GM18499 (cell line): ENCODE measurements at regions not wholly inside any gene's neighbourhood (a gene's known extent, or its start where the extent isn't known, plus 50 kb on each side); places are given as distances from the start of the nearest gene placed in this dataset.
"Not testable (repeated sequence)": the region's sequence is repeated elsewhere in the genome, so short reads cannot be mapped to it uniquely, and the experiment has no call there.

Source experiments
- ATAC-seq: cut with Tn5 transposase; IDR thresholded peaks from one replicate; pipeline ENCODE4 v1.9.1; 2021; ENCODE audit warnings: moderate number of reproducible peaks; ENCODE audit not compliant: insufficient read depth, unreplicated experiment

DNA sequence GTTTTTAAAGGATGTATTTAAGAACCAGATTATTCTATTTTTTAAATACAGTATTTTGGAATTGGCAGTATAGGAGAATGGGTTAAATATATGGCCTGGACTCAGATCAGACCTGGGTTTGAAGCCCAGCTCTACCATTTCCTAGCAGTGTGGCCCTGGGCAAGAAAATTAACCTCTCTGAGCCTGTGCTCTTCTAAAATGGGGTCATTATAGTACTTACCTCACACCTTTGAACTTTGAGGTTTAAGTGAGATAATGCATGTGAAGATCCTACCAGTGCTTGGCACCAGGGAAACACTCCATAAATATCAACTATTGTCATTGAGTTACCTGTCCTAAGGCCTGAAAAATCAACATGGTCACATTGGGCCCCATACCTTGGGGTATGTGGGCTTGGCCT, 93.4 kb upstream of the WSB1 start:
- ATAC-seq, result no peak

GRCh38 chr17:27203241-27203640, 90.7 kb upstream of the WSB1 start:
- ATAC-seq, result no peak

DNA sequence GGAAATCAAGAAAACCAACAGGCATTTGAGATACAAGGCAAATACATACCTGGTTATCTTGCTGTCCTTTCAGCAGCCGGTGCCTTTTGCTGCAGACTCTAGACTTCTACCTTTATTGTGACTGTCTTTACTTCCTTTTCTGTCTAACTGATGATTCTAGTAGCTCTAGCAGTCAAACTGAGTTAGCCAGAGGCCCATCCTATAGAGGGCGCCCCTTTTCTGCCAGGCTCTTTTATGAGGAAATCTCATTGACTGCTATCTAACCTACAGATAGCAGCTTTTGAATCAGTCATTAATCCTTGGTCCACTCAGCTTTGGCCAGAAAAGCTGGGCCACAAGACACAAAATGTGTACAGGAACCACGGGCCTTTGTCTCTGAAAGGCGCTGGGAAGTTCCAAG, 87.5 kb upstream of the WSB1 start:
- no peak for ATAC-seq

- ATAC-seq, result no peak
Measured at GRCh38 chr17:27207073-27207513, 86.8 kb upstream of the WSB1 start.

GRCh38 chr17:27208370-27208769, 85.5 kb upstream of the WSB1 start:
- ATAC-seq, result not testable (repeated sequence)

DNA sequence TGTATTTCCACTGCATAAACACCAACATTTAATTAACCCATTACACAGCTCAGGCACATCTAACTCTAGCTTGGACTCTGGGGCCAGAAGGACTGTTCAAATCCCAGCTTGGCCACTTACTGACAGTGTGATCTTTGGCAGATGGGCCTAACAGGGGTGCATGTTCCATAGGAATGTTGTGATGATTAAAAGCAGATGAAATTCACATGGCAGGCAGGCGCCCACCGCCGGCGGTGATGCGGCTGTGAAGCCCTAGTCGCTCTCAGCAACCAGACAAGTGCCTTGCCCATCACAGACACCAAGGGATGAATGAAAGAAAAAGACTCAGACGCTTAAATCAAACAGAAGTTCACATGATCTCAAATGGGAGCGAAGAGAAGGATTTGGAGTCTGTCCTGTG, 84.6 kb upstream of the WSB1 start:
- ATAC-seq, result no peak

DNA sequence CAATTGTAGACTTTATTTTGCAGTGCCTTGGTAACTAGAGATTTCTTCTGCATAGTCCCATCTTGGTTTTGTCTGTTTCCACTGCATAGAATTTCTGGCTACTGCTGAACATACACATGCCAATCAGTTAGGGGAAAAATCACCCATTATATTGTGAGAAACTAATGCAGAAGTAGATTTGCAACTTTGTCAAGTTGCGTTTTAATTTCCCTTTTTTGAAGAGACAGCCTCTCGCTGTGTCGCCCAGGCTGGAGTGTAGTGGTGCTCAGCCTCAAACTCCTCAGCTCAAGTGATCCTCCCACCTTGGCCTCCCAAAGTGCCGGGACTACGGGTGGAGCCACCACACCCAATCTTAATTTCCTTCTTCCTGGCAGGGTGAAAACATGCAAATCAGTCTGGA, 83.1 kb upstream of the WSB1 start:
- not testable (repeated sequence) for ATAC-seq

DNA sequence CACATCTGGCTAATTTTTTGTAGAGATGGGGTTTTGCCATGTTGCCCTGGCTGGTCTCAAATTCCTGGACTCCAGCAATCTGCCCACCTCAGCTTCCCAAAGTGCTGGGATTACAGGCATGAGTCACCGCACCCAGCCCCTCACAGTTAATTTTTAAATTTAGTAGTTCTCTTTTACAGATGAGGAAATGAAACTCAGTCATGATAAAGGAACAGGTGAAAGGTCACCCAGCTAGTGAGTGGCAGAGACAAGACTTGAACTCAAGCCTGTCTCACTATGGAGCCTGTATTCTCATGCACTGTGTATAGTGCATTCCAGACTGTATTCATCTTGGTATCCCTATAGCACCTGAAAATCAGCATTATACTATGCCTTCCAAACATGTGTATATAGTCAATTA, 77.1 kb upstream of the WSB1 start:
- no peak for ATAC-seq

GRCh38 chr17:27217631-27218030, 76.3 kb upstream of the WSB1 start:
- peak; percentile 68 for ATAC-seq

- ATAC-seq, result no peak
Measured at GRCh38 chr17:27218041-27218440, 75.9 kb upstream of the WSB1 start.

DNA sequence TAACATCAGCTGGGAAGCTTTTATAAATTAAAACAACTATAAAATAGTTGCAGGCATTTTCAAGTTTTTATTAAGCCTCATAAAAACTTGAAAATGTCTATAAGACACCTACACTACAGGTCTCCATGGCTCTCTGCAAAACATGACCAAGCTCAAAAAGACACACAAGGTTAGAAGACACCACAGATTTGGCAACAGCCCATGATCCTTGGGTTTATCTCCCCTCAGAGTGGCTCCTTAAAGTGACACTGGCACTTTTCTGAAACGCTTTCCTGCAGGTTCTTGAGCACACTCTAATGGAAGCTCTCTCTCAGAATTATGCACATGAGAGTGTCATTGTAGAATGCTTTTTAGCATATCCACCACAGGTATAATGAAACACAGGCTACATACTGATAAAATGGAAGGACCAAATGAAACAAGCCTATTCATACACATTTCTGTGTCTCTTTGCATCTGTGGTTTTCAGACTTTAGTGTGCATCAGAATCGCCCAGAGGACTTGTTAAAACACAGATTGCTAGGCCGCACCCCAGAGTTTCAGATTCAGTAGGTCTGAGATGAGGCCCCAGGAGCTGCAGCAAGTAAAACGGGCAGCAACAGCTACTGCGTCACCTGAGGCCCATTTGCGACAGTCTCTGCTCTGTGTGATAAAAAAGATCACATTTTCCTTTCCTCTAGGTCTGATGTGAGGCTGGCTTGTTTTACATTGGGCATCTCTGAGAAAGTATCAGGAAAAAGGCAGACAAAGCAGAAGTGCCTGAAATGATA, 75.0 kb upstream of the WSB1 start:
- peak; percentile 62 for ATAC-seq

- no peak for ATAC-seq
Measured at GRCh38 chr17:27222515-27222914, 71.4 kb upstream of the WSB1 start.

DNA sequence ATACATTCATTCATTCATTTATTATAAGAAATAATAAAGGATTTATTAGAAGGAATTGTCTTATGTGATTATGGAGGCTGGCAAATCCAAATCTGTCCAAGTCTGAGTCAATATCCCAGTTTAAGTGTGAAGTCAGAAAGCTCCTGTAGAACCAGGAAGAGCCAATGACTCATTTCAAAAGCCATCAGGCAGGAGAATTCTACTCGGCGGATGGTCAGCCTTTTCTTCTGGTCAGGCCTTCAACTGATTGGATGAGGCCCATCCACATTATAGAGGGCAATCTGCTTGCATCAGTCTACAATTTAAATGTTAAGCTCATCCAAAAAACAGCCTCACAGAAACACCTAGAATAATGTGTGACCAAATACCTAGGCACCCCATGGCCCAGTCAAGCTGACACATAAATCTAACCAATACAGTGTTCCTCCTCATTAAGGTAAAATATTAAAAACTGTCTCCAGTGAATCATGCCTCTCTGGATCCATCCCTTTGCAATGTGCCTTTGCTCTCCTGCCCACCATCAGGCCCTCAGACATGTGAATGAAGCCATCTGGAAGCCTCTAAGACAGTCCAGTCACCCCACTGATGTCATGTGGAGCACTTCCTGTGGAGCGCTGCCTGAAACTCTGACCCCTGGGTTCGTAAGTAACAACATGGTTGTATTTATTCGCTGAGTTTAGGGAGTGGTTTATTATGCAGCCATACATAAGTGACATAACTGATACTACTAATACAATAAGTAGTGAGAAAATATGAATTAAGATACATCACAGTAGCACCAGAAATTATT, 69.2 kb upstream of the WSB1 start:
- no peak for ATAC-seq

DNA sequence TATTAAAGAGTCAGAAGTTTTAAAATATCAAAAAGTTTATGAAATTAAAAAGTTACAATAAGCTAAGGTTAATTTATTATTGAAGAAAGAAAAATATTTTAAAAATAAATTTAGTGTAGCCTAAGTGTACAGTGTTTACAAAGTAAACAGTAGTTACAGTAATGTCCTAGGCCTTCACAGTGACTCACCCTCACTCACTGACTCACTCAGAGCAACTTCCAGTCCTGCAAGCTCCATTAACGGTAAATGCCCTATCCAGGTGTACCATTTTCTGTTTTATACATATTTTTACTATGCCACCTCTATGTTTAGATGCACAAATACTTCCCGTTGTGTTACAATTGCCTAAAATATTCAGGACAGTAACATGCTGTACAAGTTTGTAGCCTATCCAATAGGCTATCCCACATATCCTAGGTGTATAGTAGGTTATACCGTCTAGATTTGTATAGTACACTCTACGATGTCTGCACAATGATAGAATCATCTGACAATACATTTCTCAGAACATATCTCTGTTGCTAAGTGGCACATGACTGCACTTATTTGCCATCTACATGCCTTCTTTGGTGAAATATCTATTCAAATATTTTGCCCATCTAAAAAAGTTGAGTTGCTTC, 67.2 kb upstream of the WSB1 start:
- no peak for ATAC-seq

DNA sequence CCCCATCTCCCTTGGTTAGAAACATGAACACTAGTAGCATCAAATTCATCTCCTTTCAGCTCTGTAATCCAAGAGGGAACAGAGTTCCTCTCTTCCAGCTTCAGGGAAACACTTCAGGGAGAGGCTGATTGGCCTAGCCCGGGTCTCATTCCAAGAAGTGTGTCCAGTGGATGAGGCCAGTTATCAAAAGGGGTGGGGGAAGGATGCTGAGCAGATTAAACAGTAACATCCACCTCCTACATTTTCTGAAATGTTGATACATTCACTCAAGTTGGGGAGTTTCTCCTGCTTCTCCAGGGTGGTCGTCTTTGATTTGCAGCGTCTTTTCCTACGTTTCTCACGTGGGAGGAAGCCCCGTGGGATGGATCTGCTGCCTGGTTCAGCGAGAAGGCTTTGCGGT, 62.9 kb upstream of the WSB1 start:
- no peak for ATAC-seq

DNA sequence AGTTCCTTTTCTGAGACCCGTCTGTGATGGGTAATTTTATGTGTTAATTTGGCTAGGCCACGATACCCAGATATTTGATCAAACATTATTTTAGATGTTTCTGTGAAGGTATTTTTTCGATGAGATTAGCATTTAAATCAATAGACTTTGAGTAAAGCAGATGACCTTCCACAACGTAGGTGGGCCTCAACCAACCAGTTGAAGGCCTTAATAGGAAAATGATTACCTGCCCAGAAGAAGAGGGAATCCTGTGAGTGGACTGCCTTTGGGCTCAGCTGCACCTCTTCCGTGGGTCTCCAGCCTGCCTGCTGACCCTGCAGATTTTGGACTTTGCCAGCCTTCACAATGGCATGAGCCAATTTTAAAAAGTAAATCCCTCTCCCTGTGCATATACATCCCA, 61.6 kb upstream of the WSB1 start:
- ATAC-seq, result no peak

- no peak for ATAC-seq
Measured at GRCh38 chr17:27233059-27233458, 60.9 kb upstream of the WSB1 start.

GRCh38 chr17:27233776-27234175, 60.1 kb upstream of the WSB1 start:
- ATAC-seq, result no peak

DNA sequence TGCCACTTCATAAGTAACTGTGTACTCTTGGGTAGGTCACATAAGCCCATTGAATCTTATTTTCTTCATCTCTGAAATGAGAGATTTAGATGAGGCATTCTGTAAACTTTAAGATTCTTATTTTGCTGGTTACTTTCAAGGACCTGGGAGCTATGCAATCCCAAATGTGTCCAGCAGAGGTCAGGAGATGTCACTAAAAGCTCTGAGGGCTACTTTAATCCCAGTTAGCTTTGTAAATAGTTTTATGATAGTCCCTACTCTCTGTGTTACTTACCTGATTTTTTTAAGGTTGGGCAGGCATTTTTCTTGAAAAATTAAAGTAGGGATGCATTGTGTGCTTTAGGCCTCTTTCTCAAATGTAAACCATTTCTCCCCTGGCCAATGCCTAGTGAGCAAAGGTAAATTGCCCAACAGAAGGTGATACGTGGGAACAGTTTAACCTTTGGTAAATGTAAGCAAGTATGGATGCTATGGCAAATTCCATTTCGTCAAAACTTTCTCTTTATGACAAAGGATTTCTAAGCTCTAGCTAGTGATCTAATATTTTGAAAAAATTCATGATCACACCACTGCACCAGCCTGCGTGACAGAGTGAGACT, 57.1 kb upstream of the WSB1 start:
- ATAC-seq, result no peak

DNA sequence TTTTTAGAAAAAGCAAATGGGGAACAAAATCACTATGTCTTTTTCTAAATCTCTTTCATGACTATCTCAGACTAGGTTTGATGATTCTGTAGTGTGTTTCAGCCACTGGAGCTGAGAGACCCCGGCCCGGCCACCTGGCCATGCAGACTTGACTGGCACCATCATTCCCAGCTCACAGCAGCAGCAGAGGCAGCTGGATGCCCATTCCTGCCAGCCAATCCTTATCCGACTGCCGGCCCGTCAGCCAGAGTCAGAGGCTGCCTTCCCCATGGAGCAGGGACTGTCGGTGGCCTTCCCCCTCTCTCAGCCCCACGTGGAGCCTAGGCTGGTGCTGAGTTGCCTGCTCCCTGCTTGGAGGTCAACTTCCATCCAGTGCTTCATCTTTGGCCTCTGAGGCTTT, 56.0 kb upstream of the WSB1 start:
- ATAC-seq, result no peak

DNA sequence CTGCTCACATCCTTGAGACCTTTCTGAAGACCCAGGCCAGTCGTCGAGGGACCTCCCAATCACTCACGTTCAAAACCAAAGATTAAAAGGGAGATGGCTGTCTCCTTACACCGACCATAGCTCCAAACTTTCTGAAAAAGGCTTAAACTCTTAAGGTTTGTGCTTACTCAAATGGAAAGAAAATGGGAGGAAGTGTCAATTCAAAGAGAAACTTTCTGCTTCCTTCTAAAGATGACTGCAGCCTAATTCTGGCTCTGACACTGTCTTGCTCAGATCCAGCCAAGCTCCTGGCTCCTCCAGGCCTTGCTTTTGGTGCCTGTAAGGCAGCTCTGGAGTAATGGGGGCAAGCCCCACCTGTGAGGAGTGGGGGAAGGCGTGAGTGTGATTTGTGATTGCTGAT, 54.9 kb upstream of the WSB1 start:
- ATAC-seq, result no peak
